ENCODE measurements at regions not wholly inside any gene's neighbourhood (a gene's known extent, or its start where the extent isn't known, plus 50 kb on each side); places are given as distances from the start of the nearest gene placed in this dataset.
"Not testable (repeated sequence)": the region's sequence is repeated elsewhere in the genome, so short reads cannot be mapped to it uniquely, and the experiment has no call there.

DNA sequence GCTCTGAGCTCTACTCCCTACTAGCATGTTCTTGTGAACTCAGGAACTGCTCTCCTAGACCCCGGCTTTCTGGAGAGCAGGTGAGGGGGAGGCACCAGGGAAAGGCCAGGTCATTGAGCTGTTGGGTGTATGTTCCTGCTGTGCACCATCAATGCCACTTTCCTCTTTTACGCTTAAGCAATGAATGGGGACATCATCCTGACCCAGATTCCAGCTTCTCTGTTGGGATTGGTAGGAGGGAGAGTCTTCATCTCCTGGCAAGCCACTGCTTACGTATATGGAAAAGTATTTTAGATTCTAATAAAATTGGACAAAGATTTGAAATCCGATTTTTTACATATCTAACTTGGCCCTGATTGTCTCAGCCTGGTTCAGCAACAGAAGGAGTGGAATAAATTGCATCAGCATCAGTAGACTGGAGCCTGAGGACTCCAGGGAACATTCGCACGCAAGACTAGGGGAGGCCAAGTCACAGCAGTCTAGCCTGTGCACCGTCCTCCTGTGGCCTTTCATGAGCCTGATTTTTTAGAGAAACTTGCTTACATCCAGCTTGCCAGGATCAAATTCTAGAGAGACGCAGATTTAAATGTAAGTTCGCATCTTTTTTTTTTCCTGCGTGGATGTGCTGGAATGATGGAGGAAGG, 439.3 kb downstream of the RPIA start:
- H3K4me3 ChIP-seq (ENCODE audit: low read length); H3K36me3 ChIP-seq (ENCODE audit: control insufficient read depth, insufficient read depth, low read length); H3K27ac ChIP-seq (ENCODE audit: low read length); H3K4me1 ChIP-seq (ENCODE audit: control insufficient read depth, insufficient read depth, low read length); DNase-seq (ENCODE audit: low read depth, low spot score); H3K9me3 ChIP-seq (ENCODE audit: control insufficient read depth, insufficient read depth, low read length); H3K27me3 ChIP-seq (ENCODE audit: control insufficient read depth, insufficient read depth, low read length): not testable (repeated sequence)
- no CpG with 5 or more reads among the region's 10 CpGs for WGBS (ENCODE audit: insufficient coverage, insufficient read length)

DNA sequence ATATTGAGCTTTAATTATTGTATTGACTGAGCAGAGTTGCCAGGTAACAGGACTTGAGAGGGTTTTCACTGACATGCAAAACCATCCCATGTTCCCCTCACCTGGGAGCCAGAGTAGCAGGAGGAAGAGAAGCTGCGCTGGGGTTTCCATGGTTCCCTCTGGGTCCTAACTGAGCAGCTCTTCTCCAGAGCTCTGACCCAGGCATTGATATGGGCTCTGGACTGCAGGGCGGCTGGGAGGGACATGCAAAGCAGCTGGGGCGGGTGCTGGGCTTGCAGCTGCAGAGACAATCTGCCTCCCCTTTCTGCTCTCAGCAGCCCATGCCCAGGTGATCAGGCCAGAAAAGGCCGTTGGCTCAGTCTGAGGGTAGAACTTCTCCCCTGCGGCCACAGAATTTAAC, 451.5 kb downstream of the RPIA start:
- not testable (repeated sequence) for H3K36me3 ChIP-seq (ENCODE audit: control insufficient read depth, insufficient read depth, low read length); H3K9me3 ChIP-seq (ENCODE audit: control insufficient read depth, insufficient read depth, low read length); H3K27me3 ChIP-seq (ENCODE audit: control insufficient read depth, insufficient read depth, low read length); H3K4me3 ChIP-seq (ENCODE audit: low read length); DNase-seq (ENCODE audit: low read depth, low spot score); H3K27ac ChIP-seq (ENCODE audit: low read length); H3K4me1 ChIP-seq (ENCODE audit: control insufficient read depth, insufficient read depth, low read length)
- no CpG with 5 or more reads among the region's 5 CpGs for WGBS (ENCODE audit: insufficient coverage, insufficient read length)

DNA sequence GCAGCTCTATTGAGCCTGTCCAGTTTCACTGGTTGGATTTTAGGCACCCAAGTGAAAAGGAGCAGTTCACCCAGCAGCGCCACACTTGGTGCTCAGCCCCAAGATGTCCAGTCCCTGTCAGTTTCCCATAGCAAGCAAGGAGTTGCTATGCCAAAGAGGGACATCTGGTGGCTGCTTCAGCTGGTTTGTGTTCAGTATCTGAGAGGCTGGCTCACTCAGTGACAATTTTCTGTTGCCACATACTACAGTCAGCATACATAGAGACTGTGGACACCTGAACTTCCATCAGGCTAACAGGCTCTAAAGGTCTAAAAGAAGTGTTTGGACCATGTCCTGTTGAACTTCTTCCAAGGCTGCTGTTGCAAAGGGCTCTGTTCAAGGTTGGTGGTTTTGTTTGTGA, 453.9 kb downstream of the RPIA start:
- H3K27ac ChIP-seq (ENCODE audit: low read length); H3K4me3 ChIP-seq (ENCODE audit: low read length); H3K36me3 ChIP-seq (ENCODE audit: control insufficient read depth, insufficient read depth, low read length); H3K27me3 ChIP-seq (ENCODE audit: control insufficient read depth, insufficient read depth, low read length); H3K4me1 ChIP-seq (ENCODE audit: control insufficient read depth, insufficient read depth, low read length); DNase-seq (ENCODE audit: low read depth, low spot score); H3K9me3 ChIP-seq (ENCODE audit: control insufficient read depth, insufficient read depth, low read length): not testable (repeated sequence)
- no CpG with 5 or more reads among the region's 1 CpG for WGBS (ENCODE audit: insufficient coverage, insufficient read length)

DNA sequence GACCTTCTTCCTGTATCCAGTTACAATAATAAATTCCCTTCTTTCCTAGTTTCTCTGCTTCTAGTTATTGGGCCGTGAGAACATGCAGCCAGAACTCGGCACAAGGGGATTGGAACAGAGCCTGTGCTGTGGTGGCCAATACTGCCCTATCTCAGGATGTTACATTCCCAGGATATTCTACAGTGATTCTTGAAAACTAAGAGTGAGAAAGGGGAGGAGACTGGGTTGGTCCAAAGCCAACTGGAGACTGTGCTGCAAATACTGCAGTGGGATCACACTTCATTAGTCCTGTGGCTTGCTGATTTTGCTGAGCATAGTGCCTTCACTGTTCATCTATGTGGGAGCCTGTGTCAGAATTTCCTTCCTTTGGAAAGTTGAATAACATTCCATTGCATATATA, 456.8 kb downstream of the RPIA start:
- H3K36me3 ChIP-seq (ENCODE audit: control insufficient read depth, insufficient read depth, low read length); H3K9me3 ChIP-seq (ENCODE audit: control insufficient read depth, insufficient read depth, low read length); H3K27ac ChIP-seq (ENCODE audit: low read length); H3K4me1 ChIP-seq (ENCODE audit: control insufficient read depth, insufficient read depth, low read length); DNase-seq (ENCODE audit: low read depth, low spot score); H3K4me3 ChIP-seq (ENCODE audit: low read length); H3K27me3 ChIP-seq (ENCODE audit: control insufficient read depth, insufficient read depth, low read length): not testable (repeated sequence)
- WGBS (ENCODE audit: insufficient coverage, insufficient read length) = no CpG with 5 or more reads among the region's 2 CpGs

DNA sequence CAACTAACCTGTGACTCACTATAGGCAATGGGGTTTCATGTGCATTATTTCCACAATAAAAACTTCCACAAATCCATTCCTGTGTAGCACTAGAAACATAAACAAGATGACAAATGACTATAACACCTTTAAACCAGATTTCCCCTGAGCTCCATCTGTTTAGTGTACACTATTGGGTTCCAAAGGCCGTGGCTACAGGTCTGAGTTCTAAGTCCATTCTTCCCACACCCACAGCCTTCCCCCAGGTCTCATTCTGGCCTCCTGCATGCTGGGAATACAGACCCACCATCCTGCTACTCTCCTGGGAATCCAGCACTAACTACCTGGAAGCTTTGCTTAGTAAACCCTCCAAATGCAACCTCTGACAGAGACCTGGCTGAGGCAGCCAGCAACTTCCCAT, 460.2 kb downstream of the RPIA start:
- WGBS (ENCODE audit: insufficient coverage, insufficient read length) = no CpG with 5 or more reads among the region's 1 CpG
- not testable (repeated sequence) for DNase-seq (ENCODE audit: low read depth, low spot score); H3K36me3 ChIP-seq (ENCODE audit: control insufficient read depth, insufficient read depth, low read length); H3K9me3 ChIP-seq (ENCODE audit: control insufficient read depth, insufficient read depth, low read length); H3K4me1 ChIP-seq (ENCODE audit: control insufficient read depth, insufficient read depth, low read length); H3K27me3 ChIP-seq (ENCODE audit: control insufficient read depth, insufficient read depth, low read length); H3K4me3 ChIP-seq (ENCODE audit: low read length); H3K27ac ChIP-seq (ENCODE audit: low read length)

- H3K27ac ChIP-seq (ENCODE audit: low read length); H3K4me1 ChIP-seq (ENCODE audit: control insufficient read depth, insufficient read depth, low read length); DNase-seq (ENCODE audit: low read depth, low spot score); H3K36me3 ChIP-seq (ENCODE audit: control insufficient read depth, insufficient read depth, low read length); H3K9me3 ChIP-seq (ENCODE audit: control insufficient read depth, insufficient read depth, low read length); H3K27me3 ChIP-seq (ENCODE audit: control insufficient read depth, insufficient read depth, low read length); H3K4me3 ChIP-seq (ENCODE audit: low read length): not testable (repeated sequence)
Measured at GRCh38 chr2:89152501-89152900, 461.0 kb downstream of the RPIA start.

DNA sequence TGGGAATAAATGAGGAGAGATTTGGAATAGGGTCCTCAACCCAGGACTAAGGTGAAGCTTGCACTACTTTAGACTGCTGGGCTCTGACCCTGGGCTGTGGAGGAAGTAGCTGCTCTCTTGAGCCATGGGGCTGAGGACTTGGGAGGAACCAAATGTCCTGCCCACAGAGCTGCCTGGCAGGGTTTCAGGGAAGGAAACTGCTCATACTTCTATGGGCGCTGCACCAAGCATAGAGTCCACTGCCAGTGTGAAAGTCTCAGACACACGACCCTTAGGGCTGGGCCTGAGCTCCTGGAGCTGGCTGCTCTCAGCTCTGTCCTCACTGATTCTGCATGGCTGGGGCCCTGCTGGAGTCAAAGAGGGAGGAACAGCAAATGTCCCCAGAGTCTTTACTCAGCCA, 461.7 kb downstream of the RPIA start:
- not testable (repeated sequence) for H3K4me1 ChIP-seq (ENCODE audit: control insufficient read depth, insufficient read depth, low read length); H3K9me3 ChIP-seq (ENCODE audit: control insufficient read depth, insufficient read depth, low read length); H3K27ac ChIP-seq (ENCODE audit: low read length); DNase-seq (ENCODE audit: low read depth, low spot score); H3K4me3 ChIP-seq (ENCODE audit: low read length); H3K27me3 ChIP-seq (ENCODE audit: control insufficient read depth, insufficient read depth, low read length); H3K36me3 ChIP-seq (ENCODE audit: control insufficient read depth, insufficient read depth, low read length)
- no CpG with 5 or more reads among the region's 2 CpGs for WGBS (ENCODE audit: insufficient coverage, insufficient read length)

DNA sequence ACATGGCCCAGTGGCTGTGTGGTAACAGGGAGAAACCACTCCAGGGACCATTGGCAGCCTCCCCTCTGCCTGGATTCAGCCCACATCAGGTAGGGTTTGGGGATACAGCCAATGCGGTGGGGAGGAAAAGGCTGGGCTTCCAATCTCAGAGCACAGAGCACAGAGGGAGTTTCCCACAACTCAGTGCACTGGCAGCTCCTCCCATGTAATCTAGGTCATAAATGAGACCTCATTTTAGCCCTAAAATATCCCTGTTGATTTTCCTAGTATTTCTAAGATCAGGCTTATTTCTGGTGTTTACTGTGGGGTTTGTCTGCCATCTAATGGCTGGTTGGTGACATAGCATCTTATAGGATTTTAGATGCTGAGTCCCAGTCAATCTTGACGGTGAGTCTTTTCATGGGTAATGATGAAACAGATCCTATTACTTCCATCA, 462.8 kb downstream of the RPIA start:
- not testable (repeated sequence) for H3K4me1 ChIP-seq (ENCODE audit: control insufficient read depth, insufficient read depth, low read length); H3K27me3 ChIP-seq (ENCODE audit: control insufficient read depth, insufficient read depth, low read length); H3K27ac ChIP-seq (ENCODE audit: low read length); H3K4me3 ChIP-seq (ENCODE audit: low read length); DNase-seq (ENCODE audit: low read depth, low spot score); H3K9me3 ChIP-seq (ENCODE audit: control insufficient read depth, insufficient read depth, low read length); H3K36me3 ChIP-seq (ENCODE audit: control insufficient read depth, insufficient read depth, low read length)
- WGBS (ENCODE audit: insufficient coverage, insufficient read length) = no CpG with 5 or more reads among the region's 2 CpGs

DNA sequence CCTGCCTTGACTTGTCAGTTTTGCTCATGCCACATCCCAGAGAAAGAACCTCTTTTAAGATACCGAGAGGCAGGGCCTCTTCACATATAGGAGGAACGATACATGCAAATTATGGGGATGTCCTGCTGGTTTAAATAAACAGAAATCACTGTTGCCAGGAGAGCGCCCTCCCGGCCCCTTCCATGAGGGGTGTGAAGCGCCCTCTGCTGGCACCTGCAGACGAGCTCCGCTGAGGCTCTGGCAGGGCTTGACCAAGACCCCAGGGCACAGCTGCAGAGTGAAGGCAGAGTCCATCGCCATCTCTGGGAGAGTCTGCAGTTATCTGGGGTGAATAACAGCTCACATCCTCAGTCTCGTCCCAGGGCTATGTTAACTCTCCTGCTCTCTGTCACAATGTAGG, 468.8 kb downstream of the RPIA start:
- not testable (repeated sequence) for H3K4me3 ChIP-seq (ENCODE audit: low read length); H3K27me3 ChIP-seq (ENCODE audit: control insufficient read depth, insufficient read depth, low read length); DNase-seq (ENCODE audit: low read depth, low spot score); H3K9me3 ChIP-seq (ENCODE audit: control insufficient read depth, insufficient read depth, low read length); H3K27ac ChIP-seq (ENCODE audit: low read length); H3K4me1 ChIP-seq (ENCODE audit: control insufficient read depth, insufficient read depth, low read length); H3K36me3 ChIP-seq (ENCODE audit: control insufficient read depth, insufficient read depth, low read length)
- WGBS (ENCODE audit: insufficient coverage, insufficient read length) = no CpG with 5 or more reads among the region's 9 CpGs

- not testable (repeated sequence) for H3K27me3 ChIP-seq (ENCODE audit: control insufficient read depth, insufficient read depth, low read length); DNase-seq (ENCODE audit: low read depth, low spot score); H3K36me3 ChIP-seq (ENCODE audit: control insufficient read depth, insufficient read depth, low read length); H3K4me3 ChIP-seq (ENCODE audit: low read length); H3K4me1 ChIP-seq (ENCODE audit: control insufficient read depth, insufficient read depth, low read length); H3K9me3 ChIP-seq (ENCODE audit: control insufficient read depth, insufficient read depth, low read length); H3K27ac ChIP-seq (ENCODE audit: low read length)
- no CpG with 5 or more reads among the region's 2 CpGs for WGBS (ENCODE audit: insufficient coverage, insufficient read length)
Measured at GRCh38 chr2:89161626-89162025, 470.2 kb downstream of the RPIA start.

DNA sequence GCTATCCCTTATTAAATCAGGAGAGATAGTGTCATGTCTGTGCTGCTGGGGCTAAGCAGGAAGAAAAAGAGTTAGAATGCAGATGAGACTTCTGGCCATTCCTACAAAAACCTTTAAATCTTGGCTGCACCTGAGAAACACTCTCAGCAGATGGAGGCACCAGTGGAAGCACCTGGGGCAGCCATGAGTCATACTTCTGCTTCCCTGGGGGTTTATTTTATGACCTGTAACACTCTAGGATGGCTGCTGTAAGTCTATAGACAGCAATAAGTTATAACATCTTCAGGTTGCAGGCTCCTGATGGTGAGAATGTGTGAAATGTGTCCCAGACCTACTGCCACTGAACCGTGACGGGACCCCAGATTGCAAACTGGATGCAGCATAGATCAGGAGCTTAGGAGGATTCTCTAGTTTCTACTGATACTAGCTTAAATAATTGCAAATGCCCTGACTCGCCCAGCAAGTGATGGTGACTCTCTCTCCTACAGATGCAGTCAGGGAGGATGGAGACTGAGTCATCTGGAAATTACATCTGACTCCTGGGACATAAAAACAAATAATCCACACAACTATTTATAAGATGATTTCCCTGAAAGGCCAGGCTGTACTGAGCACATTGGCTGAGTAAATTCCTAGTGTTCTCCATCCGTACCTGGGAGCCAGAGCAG, 479.2 kb downstream of the RPIA start:
- not testable (repeated sequence) for H3K4me1 ChIP-seq (ENCODE audit: control insufficient read depth, insufficient read depth, low read length); DNase-seq (ENCODE audit: low read depth, low spot score); H3K27me3 ChIP-seq (ENCODE audit: control insufficient read depth, insufficient read depth, low read length); H3K9me3 ChIP-seq (ENCODE audit: control insufficient read depth, insufficient read depth, low read length); H3K36me3 ChIP-seq (ENCODE audit: control insufficient read depth, insufficient read depth, low read length); H3K4me3 ChIP-seq (ENCODE audit: low read length); H3K27ac ChIP-seq (ENCODE audit: low read length)
- no CpG with 5 or more reads among the region's 4 CpGs for WGBS (ENCODE audit: insufficient coverage, insufficient read length)

All from iPS DF 6.9 (cell line).